ENCODE measurements at regions not wholly inside any gene's neighbourhood (a gene's known extent, or its start where the extent isn't known, plus 50 kb on each side); places are given as distances from the start of the nearest gene placed in this dataset.

- no peak overlapping the region for H3K27ac ChIP-seq
- H3K27me3 ChIP-seq: no peaks in the 10 kb centered on the region
- H3K9me3 ChIP-seq: no peaks in the 10 kb centered on the region
- no peak overlapping the region for H3K4me3 ChIP-seq
- H3K4me1 ChIP-seq: peaks cover 0 to 20% (median 0%) of the 10 kb centered on the region in 4 donors
- no peak for DNase-seq (ENCODE audit: low spot score in 2 of 2)
- no peak for TF ChIP-seq CTCF (IDR thresholded peaks at IDR 0.05)
- TF ChIP-seq POLR2A (IDR thresholded peaks at IDR 0.05): no peak
- TF ChIP-seq EP300 (IDR thresholded peaks at IDR 0.05): no peak
- H3K36me3 ChIP-seq: no peaks in the 10 kb centered on the region
- WGBS, 2 donors: 89 to 92% methylated on average over 4 of the region's 4 CpGs
These were observed 137.6 kb upstream of the DSEL start for GRCh38 chr18:67654101-67654500.

GRCh38 chr18:67652288-67652687, 135.8 kb upstream of the DSEL start:
- H3K4me1 ChIP-seq: peaks cover 0 to 20% (median 0%) of the 10 kb centered on the region in 4 donors
- no peaks in the 10 kb centered on the region for H3K27me3 ChIP-seq
- no peak for TF ChIP-seq CTCF (IDR thresholded peaks at IDR 0.05)

GRCh38 chr18:67651438-67651837, 134.9 kb upstream of the DSEL start:
- no peak for TF ChIP-seq CTCF (IDR thresholded peaks at IDR 0.05)
- no peak for TF ChIP-seq EP300 (IDR thresholded peaks at IDR 0.05)
- no peak for TF ChIP-seq POLR2A (IDR thresholded peaks at IDR 0.05)
- peak in 1 of 2 donors; percentile 46 for DNase-seq (ENCODE audit: low spot score in 2 of 2)
- 27 to 36% methylated on average over 4 of the region's 4 CpGs for WGBS, 2 donors

More at GRCh38 chr18:67652288-67652687, 135.8 kb upstream of the DSEL start:
- DNase-seq (ENCODE audit: low spot score in 2 of 2): no peak
- no peaks in the 10 kb centered on the region for H3K36me3 ChIP-seq
- H3K9me3 ChIP-seq: no peaks in the 10 kb centered on the region
- no peak overlapping the region for H3K27ac ChIP-seq
- 52 to 65% methylated on average over 1 of the region's 1 CpG for WGBS, 2 donors
- H3K4me3 ChIP-seq: no peak overlapping the region

GRCh38 chr18:67650686-67651385, 134.3 kb upstream of the DSEL start:
- Histone ChIP-seq H3K4me3 (no peak overlapping the region), H3K4me1 (peaks cover 0 to 20% (median 0%) of the 10 kb centered on the region in 4 donors), H3K27ac (no peak overlapping the region), H3K36me3 (no peaks in the 10 kb centered on the region), H3K9me3 (no peaks in the 10 kb centered on the region), H3K27me3 (no peaks in the 10 kb centered on the region)
- TF ChIP-seq EP300 (IDR thresholded peaks at IDR 0.05) (no peak), POLR2A (IDR thresholded peaks at IDR 0.05) (no peak), CTCF (IDR thresholded peaks at IDR 0.05) (no peak)
- WGBS, 2 donors: 41 to 44% methylated on average over 6 of the region's 6 CpGs
- no peak for DNase-seq (ENCODE audit: low spot score in 2 of 2)

More at GRCh38 chr18:67651438-67651837, 134.9 kb upstream of the DSEL start:
- Histone ChIP-seq H3K27ac (peak overlapping the region in 1 of 4 donors; percentile 34), H3K4me3 (no peak overlapping the region), H3K9me3 (no peaks in the 10 kb centered on the region), H3K4me1 (peaks cover 0 to 20% (median 0%) of the 10 kb centered on the region in 4 donors), H3K36me3 (no peaks in the 10 kb centered on the region), H3K27me3 (no peaks in the 10 kb centered on the region)

GRCh38 chr18:67646890-67647289, 130.4 kb upstream of the DSEL start:
- WGBS, 2 donors: 91 to 98% methylated on average over 2 of the region's 2 CpGs
- H3K27me3 ChIP-seq: no peaks in the 10 kb centered on the region
- no peaks in the 10 kb centered on the region for H3K36me3 ChIP-seq
- H3K9me3 ChIP-seq: no peaks in the 10 kb centered on the region
- TF ChIP-seq EP300 (IDR thresholded peaks at IDR 0.05) (no peak), CTCF (IDR thresholded peaks at IDR 0.05) (no peak), POLR2A (IDR thresholded peaks at IDR 0.05) (no peak)
- no peak for DNase-seq (ENCODE audit: low spot score in 2 of 2)
- peaks cover 0 to 14% (median 0%) of the 10 kb centered on the region in 4 donors for H3K4me1 ChIP-seq
- no peak overlapping the region for H3K27ac ChIP-seq
- no peak overlapping the region for H3K4me3 ChIP-seq
